Stimulated activated CD4-positive, alpha-beta T cell treated with anti-CD3 and anti-CD28 coated beads, Interleukin-1b, Interleukin-23, amount 100 ng/mL, for 48 hours (primary cell): ENCODE measurements at regions not wholly inside any gene's neighbourhood (a gene's known extent, or its start where the extent isn't known, plus 50 kb on each side); places are given as distances from the start of the nearest gene placed in this dataset.

ENCODE experiments used
- DNase-seq: peaks from one replicate; pipeline ENCODE4 v3.0.0-alpha.2; 2020

DNA sequence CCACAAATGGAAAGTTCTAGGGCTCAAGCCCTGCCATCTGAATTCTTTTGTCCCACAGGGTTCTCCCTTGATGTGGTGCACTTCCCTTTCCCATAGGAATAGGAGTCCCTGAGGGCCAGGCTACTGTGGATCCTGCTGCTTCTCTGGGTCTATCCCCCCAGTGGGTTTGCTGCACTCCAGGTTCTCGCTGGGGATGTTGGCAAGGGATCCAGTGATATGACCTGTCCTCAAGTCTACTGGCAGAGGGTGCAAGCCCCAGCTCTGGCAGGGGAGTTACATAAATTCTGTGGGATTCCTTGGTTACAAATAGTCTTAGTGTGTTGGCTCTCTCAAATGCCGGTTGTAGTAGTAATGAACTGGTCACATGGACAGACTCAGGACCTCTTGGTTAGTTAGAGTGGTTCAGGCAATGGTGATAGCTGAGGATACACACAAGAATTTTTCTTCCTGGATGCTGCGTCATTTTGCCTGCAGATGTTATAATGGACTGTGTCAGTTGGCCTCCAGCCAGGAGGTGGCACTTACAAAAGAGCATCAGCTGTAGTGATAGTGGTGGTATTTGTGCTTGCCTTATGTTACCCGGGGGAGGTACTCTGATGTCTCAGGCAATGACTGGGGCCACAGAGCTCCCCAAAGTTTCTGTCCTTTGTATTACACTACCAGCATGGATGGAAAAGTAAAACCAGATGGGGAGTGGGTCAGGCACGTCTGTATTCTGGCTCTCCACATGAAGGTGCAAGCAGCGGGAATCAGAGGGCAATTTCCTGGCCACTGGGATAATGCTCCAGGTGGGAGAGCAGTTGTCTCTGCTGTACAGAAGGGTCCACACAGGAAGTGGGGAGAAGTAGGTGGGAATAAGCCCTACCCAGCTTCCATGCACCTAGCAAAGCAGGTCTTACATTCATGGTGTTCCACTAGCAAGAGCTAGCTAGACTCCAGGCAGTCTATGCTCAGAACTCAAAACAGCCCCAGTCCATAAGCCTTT, 267.9 kb downstream of the SOX11 start:
- DNase-seq = no peak

DNA sequence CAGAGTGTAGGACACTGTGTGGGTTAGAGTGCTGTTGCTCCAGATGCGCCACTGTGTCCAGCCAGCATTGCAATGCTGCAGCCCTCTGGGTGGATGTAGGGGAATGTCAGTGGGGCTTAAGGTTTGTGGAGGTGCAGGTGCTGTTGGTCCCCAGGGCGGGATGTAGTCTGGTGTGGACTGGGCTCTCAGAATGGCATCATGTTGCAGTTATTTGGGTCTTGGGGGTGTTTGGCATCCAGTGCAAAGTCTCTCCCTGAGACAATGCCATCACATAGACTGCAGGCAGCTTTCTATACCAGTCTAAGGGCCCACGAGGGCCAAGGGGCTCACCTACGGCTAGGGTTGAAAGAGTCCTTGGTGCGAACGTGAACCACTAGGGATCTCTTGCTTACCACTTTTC, 275.3 kb downstream of the SOX11 start:
- no peak for DNase-seq

DNA sequence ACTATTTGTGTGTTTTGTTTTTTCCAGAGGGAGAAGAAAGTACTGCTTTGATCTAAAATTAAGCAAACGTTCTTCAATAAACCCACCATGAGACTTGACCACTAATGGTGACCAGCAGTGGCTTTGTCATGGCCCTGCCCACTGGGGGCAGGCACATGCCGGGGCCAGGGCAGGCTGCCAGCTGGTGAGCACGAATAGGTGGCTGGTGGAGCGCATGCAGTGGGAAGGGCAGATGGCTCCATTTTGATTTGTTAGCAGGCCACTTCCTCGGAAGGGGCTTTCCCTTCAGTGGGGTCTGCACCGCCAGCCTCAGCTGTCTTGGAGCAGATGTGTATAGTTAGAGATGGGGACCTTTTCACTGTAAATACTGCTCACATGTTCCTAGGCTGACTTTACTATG, 277.1 kb downstream of the SOX11 start:
- no peak for DNase-seq

DNA sequence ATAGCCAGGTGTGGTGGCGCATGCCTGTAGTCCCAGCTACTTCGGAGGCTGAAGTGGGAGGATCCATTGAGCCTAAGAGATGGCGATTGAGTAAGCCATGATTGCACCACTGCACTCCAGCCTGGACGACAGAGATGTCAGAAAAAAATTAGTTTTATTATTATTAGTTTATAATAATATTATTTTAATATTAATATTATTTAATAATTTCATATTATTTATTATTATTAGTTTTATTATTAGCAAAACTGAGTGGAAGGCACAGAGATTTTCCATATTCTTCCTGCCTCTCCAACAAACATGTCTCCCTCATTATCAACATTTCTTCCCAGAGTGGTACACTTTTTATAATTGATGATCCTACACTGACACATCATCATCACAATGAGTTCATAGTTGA, 278.2 kb downstream of the SOX11 start:
- DNase-seq = no peak

DNA sequence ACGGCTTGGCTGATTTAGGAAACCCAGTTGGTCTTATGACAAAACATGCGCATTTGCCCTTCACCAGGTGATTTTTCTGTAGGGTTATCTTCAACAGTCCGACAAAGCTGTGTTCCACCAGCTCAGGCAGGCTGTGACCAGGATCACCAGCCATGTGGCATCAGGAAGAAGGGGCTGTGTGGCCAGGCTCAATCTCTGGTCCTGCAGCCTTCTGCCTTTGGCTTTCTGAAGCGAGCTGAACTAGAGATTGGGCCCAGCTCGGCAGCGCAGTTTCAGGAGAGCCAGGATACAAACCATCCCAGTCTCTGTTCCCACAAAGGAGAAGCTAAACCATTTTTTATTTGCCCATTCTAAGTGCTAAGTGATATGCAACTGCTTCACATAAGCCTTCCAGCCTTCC, 282.3 kb downstream of the SOX11 start:
- no peak for DNase-seq

DNA sequence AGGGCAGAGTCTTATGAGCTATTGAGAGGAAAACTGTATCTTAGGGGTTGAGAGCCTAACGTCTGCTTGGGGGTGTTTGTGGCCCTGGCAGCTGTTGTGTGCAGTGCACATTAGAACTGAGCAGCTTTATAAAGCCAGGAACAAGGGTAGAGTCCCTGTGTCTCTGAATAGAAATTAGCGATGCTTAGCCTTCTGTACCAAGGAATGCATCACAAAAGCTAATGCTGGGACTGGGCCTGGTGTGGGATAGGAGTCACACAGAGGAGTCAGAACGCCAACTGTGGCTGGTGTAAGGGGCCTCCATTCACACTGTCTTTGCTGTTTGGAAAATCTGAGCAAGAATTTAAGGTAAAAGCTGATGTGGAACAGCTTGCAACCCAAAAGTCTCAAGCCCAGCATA, 283.2 kb downstream of the SOX11 start:
- no peak for DNase-seq

DNA sequence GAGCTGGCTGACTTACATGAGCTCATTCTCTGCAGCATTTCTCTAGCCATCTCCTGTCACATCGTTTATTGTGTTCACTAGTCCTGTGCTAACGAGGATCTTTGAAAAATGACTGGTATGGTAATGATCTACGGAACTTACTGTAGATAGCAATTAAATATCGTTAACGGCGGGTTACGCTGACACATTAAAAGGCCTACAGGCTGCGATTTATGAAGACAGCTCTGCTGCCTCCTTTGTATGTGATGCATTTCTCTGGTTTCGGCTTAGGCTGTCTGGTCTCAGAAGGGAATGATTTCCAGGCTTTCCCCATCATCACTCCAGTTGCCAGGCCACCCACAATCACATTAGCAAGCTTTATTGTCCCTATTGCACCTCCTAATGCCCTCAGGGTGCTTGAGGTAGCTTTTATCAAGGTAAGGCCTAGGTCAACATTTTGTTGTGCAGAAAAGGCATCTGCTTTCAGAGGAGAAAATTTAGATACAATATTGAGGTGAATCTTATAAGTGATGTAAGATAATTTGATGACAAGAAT, 284.4 kb downstream of the SOX11 start:
- DNase-seq = no peak

DNA sequence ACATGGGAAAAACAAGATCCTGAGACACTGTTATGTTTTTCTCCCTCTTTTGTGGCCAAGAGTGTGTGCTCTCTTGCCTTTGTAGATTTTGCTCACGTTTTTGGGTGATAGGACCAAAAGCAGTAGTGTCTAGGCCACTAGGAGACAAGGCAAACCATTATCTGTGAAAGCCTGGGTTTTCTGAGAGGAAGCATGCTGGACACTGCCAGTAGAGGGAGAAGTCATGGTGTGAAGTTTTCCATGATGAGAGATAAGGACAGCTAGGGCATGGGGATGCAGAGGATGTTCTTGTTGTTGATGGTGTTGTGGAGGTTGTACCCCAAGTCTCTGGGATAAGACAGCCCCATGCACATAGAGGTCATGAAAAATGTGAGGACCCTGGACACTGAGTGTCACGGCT, 285.3 kb downstream of the SOX11 start:
- DNase-seq = no peak

DNA sequence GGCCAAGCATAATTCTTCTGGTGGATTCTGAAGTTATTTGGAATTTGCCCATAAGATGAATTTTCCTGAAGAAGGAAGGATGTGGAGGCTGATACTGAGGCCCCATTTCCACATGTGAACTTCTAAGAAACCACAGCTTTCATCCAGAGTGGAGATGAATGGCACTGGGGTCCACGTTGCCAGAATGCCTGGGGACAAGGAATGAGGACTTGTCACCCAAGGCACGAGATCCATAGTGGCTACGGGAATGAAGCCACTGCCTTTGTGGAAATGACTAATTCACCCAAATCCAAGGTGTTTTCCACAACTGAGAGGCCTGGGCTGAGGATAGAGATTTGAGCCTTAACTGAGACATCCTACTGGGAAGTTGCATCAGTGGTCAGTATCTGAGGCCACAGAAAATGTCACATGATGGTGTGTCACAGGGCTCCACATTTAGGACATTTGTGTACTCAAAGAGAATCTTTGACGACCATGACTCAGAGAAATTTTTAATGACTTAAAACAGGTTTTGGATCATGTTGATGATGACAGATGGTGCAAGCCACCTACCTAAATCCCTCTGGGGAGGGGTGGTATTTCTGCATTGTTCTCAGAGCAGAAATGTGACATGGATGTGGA, 286.1 kb downstream of the SOX11 start:
- DNase-seq = no peak

DNA sequence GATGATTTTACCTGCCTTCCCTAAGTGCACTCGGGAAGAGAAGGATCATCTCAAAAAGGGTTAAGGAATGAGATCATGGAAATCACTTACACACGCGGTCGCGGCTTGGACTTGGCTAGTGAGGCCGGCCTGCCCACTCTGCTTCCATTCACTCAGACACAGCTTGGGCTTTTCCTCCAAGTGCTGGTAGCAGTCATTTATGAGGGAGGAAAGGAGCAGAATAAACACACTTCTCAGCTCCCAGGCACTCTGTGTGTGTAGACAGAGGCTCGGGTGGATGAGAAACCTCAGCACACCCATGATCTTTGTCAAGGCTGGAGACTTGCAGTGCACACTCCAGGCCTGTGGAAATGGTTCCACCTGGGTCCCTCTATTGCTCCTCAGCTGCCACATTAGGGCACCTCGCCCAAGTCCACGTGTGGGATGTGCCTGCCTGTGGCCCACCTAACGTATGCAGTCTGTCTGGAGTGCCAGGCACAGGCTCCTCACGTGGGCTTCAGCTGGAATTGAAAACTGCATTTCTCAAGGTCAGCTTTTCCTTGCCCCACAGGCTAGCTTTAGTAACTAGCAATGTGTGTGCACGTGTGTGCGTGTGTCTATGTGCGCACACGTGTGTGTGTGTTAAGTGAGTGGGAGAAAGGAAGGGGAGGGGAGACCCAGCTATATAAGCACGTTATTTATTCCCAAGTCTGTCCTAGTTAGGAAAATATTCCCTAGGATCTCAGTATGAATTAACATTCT, 288.4 kb downstream of the SOX11 start:
- no peak for DNase-seq

DNA sequence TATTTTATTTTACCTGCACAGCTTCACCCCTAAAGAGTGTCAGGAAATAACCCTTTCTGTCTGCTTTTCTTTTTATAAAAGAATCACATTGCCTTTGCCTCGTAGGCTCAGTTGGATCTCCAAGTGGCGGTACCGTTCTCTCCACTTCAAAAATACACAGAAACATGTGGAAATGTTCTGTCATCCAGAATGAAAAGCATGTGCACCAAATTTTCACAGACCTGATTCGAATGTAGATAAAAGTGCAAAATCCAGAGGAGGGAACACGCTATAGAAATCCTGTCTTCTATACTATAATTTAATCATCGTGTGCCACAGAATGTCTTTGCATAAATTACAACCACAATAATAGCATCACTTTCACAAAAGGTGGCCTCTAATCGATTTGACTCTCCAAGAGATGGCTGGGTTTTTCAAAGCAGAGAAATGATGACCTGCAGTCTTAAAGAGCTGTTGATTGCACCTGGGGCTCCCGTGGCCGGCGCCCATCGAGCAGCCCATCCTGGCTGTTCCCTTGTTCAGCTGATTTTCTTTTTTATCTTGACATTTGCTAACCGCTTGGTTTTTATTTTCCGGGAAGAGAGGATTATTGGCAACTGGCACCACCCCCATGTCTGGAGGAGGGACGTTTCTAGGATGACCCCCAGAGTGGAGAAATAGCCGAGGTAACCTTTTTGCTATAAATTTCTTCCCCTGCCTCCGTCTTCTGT, 290.2 kb downstream of the SOX11 start:
- no peak for DNase-seq

DNA sequence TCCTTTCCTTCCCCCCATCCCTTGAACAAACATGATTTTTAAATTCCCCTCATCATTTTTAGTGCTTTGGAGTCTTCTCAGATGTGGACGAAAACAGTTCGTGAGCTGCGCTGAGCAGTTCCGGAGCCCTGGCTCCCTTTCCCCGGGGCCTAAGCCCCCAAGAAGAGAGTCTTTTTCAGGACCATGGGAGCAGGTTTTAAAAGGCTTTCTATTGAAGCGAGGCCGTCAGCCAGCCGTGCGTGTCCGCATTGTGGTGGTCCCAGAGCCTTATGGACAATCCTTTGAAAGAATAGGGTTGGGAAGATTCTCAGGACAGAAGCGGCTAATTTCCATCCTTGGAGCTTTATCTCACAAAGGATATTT, 290.7 kb downstream of the SOX11 start:
- no peak for DNase-seq

DNA sequence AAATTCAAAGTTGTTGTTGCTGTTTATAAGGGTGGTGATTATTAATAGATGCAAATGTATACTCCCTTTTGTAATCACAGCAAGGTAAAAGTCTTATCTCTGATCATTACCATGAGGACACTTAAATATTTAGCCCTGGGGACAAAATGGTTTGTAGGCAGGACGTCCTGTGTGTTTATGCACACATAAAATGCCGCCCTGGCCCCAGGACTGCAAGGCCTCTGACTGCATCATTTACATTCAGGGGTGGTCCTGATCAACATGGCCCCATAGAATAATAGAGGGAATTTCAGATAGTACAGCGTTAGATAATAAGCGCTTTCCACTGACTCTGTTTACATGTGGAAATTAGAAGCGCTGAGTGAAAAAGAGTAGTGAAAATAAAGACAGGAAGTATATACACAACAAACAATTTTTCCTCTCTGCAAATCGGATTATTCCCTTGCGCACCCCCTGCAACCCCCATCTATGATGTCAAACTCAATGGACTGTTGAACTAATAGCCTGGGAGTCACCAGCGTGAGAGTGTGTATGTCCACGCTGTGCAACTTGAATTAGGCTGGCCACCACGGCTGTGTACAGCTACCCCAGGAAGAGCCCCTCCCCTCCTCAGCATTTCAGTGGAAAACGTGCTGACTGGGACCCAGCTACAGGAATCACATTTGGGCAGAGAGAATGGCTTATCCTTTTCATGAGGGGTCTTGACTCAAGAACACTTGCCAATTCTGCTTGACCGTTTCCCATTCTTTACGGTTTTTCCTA, 291.5 kb downstream of the SOX11 start:
- DNase-seq = no peak

DNA sequence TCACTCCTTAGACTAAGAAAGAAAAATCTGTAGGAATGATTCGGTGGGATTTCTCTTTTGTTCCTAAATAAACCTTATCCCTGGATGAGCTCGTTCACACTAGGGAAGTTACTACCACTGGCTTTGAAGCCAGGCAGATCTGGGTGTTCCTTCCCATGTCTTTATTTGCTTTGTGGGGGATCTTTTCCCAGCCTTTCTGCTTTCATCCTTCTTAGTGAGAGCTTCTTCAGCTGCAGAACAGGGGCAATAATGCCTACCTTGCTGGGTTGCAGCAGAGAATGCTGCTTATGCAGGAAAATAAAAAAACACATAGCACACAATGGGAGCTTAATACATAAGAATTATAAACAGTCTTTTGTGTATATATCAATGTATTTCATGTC, 292.1 kb downstream of the SOX11 start:
- DNase-seq = no peak

DNA sequence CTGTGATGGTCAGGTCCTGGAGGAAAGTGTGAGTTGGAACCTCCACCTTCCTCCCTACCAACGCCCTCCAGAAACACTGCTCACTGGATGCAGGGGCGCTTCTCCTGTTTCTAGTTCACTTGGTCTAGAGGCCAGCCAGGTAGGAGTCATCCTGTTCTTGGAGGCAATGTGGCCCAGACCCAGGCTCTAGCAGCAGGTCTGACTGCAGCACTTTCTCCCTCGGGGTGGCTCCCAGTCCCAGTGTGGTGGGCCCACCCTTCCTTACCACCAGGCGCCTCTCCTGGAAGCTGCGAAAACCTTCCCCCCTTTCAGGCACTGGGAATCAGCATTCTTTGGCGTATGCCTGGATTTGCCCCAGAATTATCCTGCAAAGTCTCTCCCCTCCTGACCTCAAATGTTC, 292.8 kb downstream of the SOX11 start:
- no peak for DNase-seq

DNA sequence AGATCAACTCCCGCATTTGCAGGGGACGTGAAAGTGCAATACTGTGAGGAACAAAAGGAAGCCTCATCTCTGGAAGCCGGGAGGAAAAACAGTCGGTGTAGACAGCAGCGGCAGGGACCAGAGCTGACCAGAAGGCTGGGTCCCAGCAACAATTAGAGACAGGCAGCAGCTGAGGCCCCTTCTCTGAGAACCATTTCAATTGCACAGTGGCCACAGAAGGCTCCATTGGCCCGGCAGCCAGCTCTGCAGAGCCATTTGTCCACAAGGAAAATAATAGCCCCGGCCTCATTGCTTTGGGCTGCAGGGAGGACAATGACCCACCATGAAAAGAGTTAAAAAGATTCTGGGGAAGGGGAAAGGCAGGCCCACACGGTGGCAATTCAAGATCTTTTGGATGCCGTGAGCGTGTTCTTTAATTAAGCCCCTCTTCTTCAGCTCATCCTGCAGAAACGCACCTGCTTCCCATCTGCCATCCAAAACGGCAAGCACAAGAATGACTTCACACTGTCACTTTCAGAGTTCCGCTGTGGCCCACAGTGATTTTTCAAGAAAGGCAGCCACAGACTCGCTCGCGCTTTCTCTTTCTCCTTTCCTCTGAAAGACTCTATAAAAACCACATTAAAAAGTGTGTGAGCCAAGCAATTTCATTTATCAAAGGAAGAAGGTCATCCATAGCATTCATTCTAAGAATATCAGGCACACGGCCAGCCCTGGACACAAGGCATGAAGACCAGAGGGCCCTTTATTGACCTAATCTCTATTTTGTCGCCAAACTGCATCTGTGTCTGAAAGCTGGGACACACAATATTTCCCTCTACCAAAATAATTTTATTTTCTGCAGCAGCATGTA, 293.6 kb downstream of the SOX11 start:
- no peak for DNase-seq

DNA sequence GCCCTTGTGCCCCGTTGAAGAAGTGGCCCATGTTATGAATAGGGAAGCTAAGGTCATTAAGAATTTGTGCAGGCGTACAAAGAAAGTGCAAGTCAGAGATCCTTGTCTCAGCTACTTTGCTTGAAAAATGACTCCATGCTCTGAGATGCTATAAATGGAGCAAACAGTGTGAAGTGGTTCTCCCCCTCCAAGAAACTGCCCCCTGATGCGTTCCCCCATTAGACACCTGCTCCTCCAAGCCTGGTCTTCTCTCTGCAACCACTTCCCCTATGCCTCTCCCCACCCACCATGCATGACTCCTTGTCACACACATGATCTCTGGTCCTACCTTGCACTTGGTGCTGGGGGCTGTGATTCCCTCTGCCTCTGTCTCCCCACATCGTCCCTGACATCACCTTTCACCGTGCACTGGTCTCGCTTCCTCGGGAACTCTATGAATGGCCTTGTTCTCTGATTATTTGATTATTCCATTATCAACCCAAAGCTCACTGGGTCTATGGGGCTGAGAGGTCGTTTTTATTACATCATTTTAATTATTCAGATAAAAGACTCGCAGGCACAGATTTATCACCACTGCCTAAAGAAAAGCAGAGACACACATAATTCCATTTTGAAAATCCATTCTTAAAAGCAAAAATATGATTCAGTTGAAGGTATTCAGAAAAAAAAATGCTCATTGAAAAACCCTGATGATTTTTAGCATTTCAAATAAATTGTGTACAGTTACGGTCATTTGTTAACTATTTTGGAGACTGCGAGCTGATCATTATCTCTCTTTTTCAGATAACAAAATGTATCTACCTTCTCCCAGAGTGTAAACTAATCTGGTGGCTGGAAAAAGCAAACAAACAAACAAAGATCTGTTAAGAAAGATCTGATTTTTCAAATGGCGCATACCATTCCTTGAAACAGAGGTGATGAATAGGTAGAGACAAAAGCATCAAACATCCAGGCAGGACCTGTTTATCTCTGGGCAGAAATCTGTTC, 294.9 kb downstream of the SOX11 start:
- no peak for DNase-seq

DNA sequence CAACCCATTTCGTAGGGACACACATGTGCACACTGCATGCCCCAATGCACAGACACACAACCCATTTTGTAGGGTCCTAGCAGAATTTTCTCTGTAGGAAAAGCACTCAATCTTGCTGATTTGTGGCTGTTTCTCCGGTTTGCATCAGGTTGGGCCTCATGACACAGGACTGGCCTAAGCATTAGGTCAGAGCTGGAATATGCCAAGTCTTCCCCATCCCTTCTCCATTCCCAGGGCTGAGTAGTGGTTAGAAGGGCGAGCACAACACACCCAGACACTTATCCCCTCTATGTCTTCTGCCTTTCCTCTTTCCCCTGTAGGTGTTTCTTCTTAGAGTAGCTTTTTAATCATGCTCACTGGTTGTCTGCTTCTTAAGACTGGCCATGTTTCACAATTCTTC, 295.9 kb downstream of the SOX11 start:
- no peak for DNase-seq

DNA sequence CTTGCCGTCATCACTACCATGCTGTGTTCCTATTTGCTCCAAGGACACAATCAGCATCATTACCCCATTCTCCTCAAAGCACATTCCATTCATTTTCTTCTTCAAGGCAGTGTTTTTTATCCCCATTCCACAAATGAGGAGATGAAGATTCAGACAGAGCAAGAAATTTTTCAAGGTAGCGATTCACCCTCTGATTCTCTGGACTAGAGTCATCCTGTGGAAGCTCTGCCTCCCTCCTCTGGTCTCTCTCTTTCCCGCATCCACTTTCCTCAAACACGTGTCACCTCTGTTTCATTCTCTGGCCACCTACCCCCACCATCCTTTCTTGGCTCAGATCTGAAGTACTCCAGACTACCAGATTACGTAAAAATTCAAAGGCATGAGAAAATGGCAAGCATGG, 297.9 kb downstream of the SOX11 start:
- no peak for DNase-seq
